MM.1S (cell line): ENCODE measurements at regions not wholly inside any gene's neighbourhood (a gene's known extent, or its start where the extent isn't known, plus 50 kb on each side); places are given as distances from the start of the nearest gene placed in this dataset.

Experiments used
- DNase-seq: peaks from one replicate; pipeline ENCODE4 v3.0.0-alpha.2; 2015
- H2AFZ ChIP-seq: fragments of 300-600 bp; sonication (generic); 2 replicates; pipeline ENCODE4 v1.6.0; 2016; ENCODE audit warnings: antibody characterized with exemption, low read length
- H3F3A ChIP-seq: fragments of 300-600 bp; sonication (generic); 2 replicates; pipeline ENCODE4 v1.6.1; 2016; ENCODE audit warnings: mild to moderate bottlenecking, antibody characterized with exemption, low read length, moderate library complexity, mixed read lengths; ENCODE audit not compliant: insufficient read depth
- H3K27ac ChIP-seq: fragments of 300-600 bp; sonication (generic); 2 replicates; pipeline ENCODE4 v1.5.1; 2016; ENCODE audit warnings: mild to moderate bottlenecking, low read length
- H3K27me3 ChIP-seq: fragments of 300-600 bp; sonication (generic); replicated peaks from 2 replicates; pipeline ENCODE4 v1.6.0; 2016; ENCODE audit warnings: low read length; ENCODE audit not compliant: insufficient read depth
- H3K36me3 ChIP-seq: fragments of 300-600 bp; sonication (generic); replicated peaks from 2 replicates; pipeline ENCODE4 v1.6.1; 2016; ENCODE audit warnings: mild to moderate bottlenecking, low read length, mixed read lengths; ENCODE audit not compliant: insufficient read depth
- H3K4me1 ChIP-seq: fragments of 300-600 bp; sonication (generic); 2 replicates; pipeline ENCODE4 v1.6.1; 2016; ENCODE audit warnings: low read length, mixed read lengths
- H3K4me2 ChIP-seq: fragments of 300-600 bp; sonication (generic); 2 replicates; pipeline ENCODE4 v1.6.0; 2016; ENCODE audit warnings: low read depth, low read length
- H3K4me3 ChIP-seq: fragments of 300-600 bp; sonication (generic); 2 replicates; pipeline ENCODE4 v1.5.1; 2016; ENCODE audit warnings: low read length, mixed read lengths
- H3K79me2 ChIP-seq: fragments of 300-600 bp; sonication (generic); 2 replicates; pipeline ENCODE4 v1.6.1; 2016; ENCODE audit warnings: mixed run types, low read length, mixed read lengths
- H3K9ac ChIP-seq: fragments of 300-600 bp; sonication (generic); 2 replicates; pipeline ENCODE4 v1.6.1; 2016; ENCODE audit warnings: low read length, mixed read lengths
- H3K9me2 ChIP-seq: fragments of 300-600 bp; sonication (generic); replicated peaks from 2 replicates; pipeline ENCODE4 v1.6.1; 2016; ENCODE audit warnings: mild to moderate bottlenecking, low read length, mixed read lengths; ENCODE audit not compliant: insufficient read depth
- H3K9me3 ChIP-seq: fragments of 300-600 bp; sonication (generic); replicated peaks from 2 replicates; pipeline ENCODE4 v1.6.1; 2016; ENCODE audit warnings: mild to moderate bottlenecking, low read length, mixed read lengths; ENCODE audit not compliant: insufficient read depth
- H4K20me1 ChIP-seq: fragments of 300-600 bp; sonication (generic); 2 replicates; pipeline ENCODE4 v1.6.1; 2016; ENCODE audit warnings: mild to moderate bottlenecking, low read length, moderate library complexity, mixed read lengths; ENCODE audit not compliant: insufficient read depth
- CTCF ChIP-seq: fragments of 300-600 bp; sonication (generic); IDR thresholded peaks from 2 replicates; pipeline ENCODE4 v1.5.1; 2016; ENCODE audit warnings: antibody characterized with exemption, low read length, mixed read lengths
- EZH2 ChIP-seq: fragments of 300-600 bp; sonication (generic); optimal IDR thresholded peaks from 2 replicates; pipeline ENCODE3; 2017; ENCODE audit warnings: low read depth, mild to moderate bottlenecking, antibody characterized with exemption, low read length, mixed read lengths
- EZH2phosphoT487 ChIP-seq: fragments of 300-600 bp; sonication (generic); IDR thresholded peaks from 2 replicates; pipeline ENCODE4 v1.6.1; 2018; ENCODE audit warnings: antibody characterized with exemption, low read length

GRCh38 chr11:15379483-15379882 is 264.8 kb downstream of the INSC start:
- Histone ChIP-seq H3K9ac (no peak overlapping the region), H2AFZ (no peak overlapping the region), H3K4me1 (no peaks in the 10 kb centered on the region), H3K79me2 (no peaks in the 10 kb centered on the region), H3K36me3 (no peaks in the 10 kb centered on the region), H3K27me3 (no peaks in the 10 kb centered on the region), H3K4me2 (no peak overlapping the region), H4K20me1 (no peaks in the 10 kb centered on the region), H3K4me3 (no peak overlapping the region), H3K9me2 (no peaks in the 10 kb centered on the region), H3F3A (no peaks in the 10 kb centered on the region), H3K9me3 (no peaks in the 10 kb centered on the region), H3K27ac (no peak overlapping the region)
- DNase-seq = no peak
- TF ChIP-seq EZH2 = no peak
- TF ChIP-seq CTCF = no peak
- no peak for TF ChIP-seq EZH2phosphoT487

GRCh38 chr11:15390857-15391256 is 276.1 kb downstream of the INSC start:
- Histone ChIP-seq H3K27ac (no peak overlapping the region), H3K36me3 (no peaks in the 10 kb centered on the region), H4K20me1 (no peaks in the 10 kb centered on the region), H3K4me1 (no peaks in the 10 kb centered on the region), H3K79me2 (no peaks in the 10 kb centered on the region), H3K9ac (no peak overlapping the region), H3K27me3 (no peaks in the 10 kb centered on the region), H3K4me3 (no peak overlapping the region), H3K9me2 (no peaks in the 10 kb centered on the region), H3K4me2 (no peak overlapping the region), H3K9me3 (no peaks in the 10 kb centered on the region), H3F3A (no peaks in the 10 kb centered on the region), H2AFZ (no peak overlapping the region)
- DNase-seq = no peak
- TF ChIP-seq CTCF = no peak

DNA sequence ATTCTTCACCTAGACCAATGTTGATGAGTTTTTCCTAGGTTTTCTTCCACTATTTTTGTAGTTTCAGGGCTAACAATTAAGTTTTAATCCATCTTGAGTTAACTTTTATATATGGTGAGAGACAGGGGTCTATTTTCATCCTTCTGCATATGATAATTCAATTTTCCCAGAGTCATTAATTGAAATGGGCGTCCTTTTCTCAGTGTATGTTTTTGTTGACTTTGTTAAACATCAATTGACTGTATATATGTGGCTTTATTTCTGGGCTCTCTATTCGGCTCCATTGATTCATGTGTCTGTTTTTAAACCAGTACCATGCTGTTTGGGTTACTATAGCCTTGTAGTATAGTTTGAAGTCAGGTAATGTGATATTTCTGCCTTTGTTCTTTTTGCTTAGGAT is 282.1 kb downstream of the INSC start:
- Histone ChIP-seq H3K27ac (no peak overlapping the region), H3K9ac (no peak overlapping the region), H3K9me3 (no peaks in the 10 kb centered on the region), H3K4me3 (no peak overlapping the region), H4K20me1 (no peaks in the 10 kb centered on the region), H3K79me2 (no peaks in the 10 kb centered on the region), H3K27me3 (no peaks in the 10 kb centered on the region), H3K4me2 (no peak overlapping the region), H3F3A (no peaks in the 10 kb centered on the region), H2AFZ (no peak overlapping the region), H3K4me1 (no peaks in the 10 kb centered on the region), H3K36me3 (no peaks in the 10 kb centered on the region), H3K9me2 (no peaks in the 10 kb centered on the region)
- TF ChIP-seq EZH2phosphoT487 = no peak
- no peak for TF ChIP-seq CTCF
- no peak for TF ChIP-seq EZH2
- no peak for DNase-seq
